ENCODE measurements at regions not wholly inside any gene's neighbourhood (a gene's known extent, or its start where the extent isn't known, plus 50 kb on each side); places are given as distances from the start of the nearest gene placed in this dataset.

- CTCF ChIA-PET: interaction anchor here (1.0 to 2.6 kb wide), 4 partner anchors 9 to 52 kb away, joined by 7 to 11 read pairs (median 10); no protein-coding TSS in a partner anchor
Observed at GRCh38 chr11:32305460-32305859, 129.9 kb downstream of the WT1 start.

More at GRCh38 chr11:32305460-32305859, 129.9 kb downstream of the WT1 start:
- FAIRE-seq (no peak), ATAC-seq (no peak), DNase-seq (ENCODE audit: low read depth, low spot score) (no peak)
- ChIA-PET POLR2A (interaction anchor here (0.5 kb wide), 1 partner anchor 236 kb away, joined by 3 read pairs; no protein-coding TSS in a partner anchor), RAD21 (ENCODE audit: unreplicated experiment) (interaction anchor here (0.7 to 2.7 kb wide), 2 partner anchors 10 to 1199 kb away, joined by 3 to 7 read pairs; no protein-coding TSS in a partner anchor), SMC1A (ENCODE audit: uncharacterized antibody, unreplicated experiment) (interaction anchor here (2.0 to 2.2 kb wide), 2 partner anchors 9 to 129 kb away, joined by 5 to 6 read pairs; no protein-coding TSS in a partner anchor)
- Histone ChIP-seq H3K27me3 (replicated peaks in 1 of 2; ENCODE audit: control insufficient read depth in 2 of 2, insufficient read depth in 2 of 2, low read length in 1 of 2) (no peaks in the 10 kb centered on the region), H3K36me3 (ENCODE audit: control insufficient read depth in 2 of 2, insufficient read depth in 2 of 2, low read length in 1 of 2) (no peaks in the 10 kb centered on the region), H3K4me3 (no peak overlapping the region), H3K4me1 (ENCODE audit: control insufficient read depth, insufficient read depth, low read length) (no peaks in the 10 kb centered on the region), H3K27ac (ENCODE audit: control insufficient read depth, insufficient read depth) (no peak overlapping the region), H3K9ac (ENCODE audit: control insufficient read depth, insufficient read depth, low read length) (no peak overlapping the region), H3K9me3 (replicated peaks; ENCODE audit: control insufficient read depth, insufficient read depth, low read length) (no peaks in the 10 kb centered on the region), H3K79me2 (ENCODE audit: control insufficient read depth, insufficient read depth, low read length) (no peaks in the 10 kb centered on the region), H4K20me1 (ENCODE audit: control insufficient read depth, insufficient read depth) (no peaks in the 10 kb centered on the region), H2AFZ (ENCODE audit: control insufficient read depth, low read depth, low read length) (no peak overlapping the region), H3K4me2 (ENCODE audit: control insufficient read depth, insufficient read depth) (no peak overlapping the region)
- TF ChIP-seq MYC (IDR thresholded peaks at IDR 0.05; ENCODE audit: insufficient read depth, insufficient read length, insufficient replicate concordance, low read length, severe bottlenecking) (no peak), NFYB (IDR thresholded peaks at IDR 0.05; ENCODE audit: insufficient read depth, low read depth, low read length) (no peak), HSF1 (IDR thresholded peaks at IDR 0.05; ENCODE audit: low read depth, low read length) (no peak), RAD21 (IDR thresholded peaks at IDR 0.05; ENCODE audit: insufficient read depth, low read depth, low read length) (no peak), USF1 (IDR thresholded peaks at IDR 0.05; ENCODE audit: borderline replicate concordance, extremely low read length, insufficient read depth, low read depth, low read length) (no peak), ASH2L (IDR thresholded peaks at IDR 0.05; ENCODE audit: borderline replicate concordance, low read depth) (no peak), NR2F1 (conservative IDR thresholded peaks at IDR 0.05) (peak; percentile 24; the same call in 1 of the 2 replicates)
- 0% methylated on average over 4 of the region's 4 CpGs for WGBS (ENCODE audit: insufficient coverage, insufficient replicate concordance, low lambda C conversion rate, missing lambda C conversion rate)
- intact Hi-C loops (cut with micrococcal nuclease; ENCODE audit: unreplicated experiment) (no loop called here), in situ Hi-C loops (cut with MboI) (no loop called here)
- BruUV-seq (replicated peaks): no TSS peak

Data from GM12878 (cell line).